Ectodermal cell (in vitro differentiated cells): ENCODE measurements at regions not wholly inside any gene's neighbourhood (a gene's known extent, or its start where the extent isn't known, plus 50 kb on each side); places are given as distances from the start of the nearest gene placed in this dataset.
"Not testable (repeated sequence)": the region's sequence is repeated elsewhere in the genome, so short reads cannot be mapped to it uniquely, and the experiment has no call there.

Experiments
- H3K27ac ChIP-seq: 2 replicates; pipeline ENCODE4 v1.7.0; 2013; ENCODE audit warnings: mild to moderate bottlenecking, low read depth, low read length; ENCODE audit not compliant: insufficient read depth, poor library complexity, severe bottlenecking
- H3K27me3 ChIP-seq: 2 replicates; pipeline ENCODE4 v1.7.0; 2013; ENCODE audit warnings: mild to moderate bottlenecking, low read length; ENCODE audit not compliant: insufficient read depth, control insufficient read depth, poor library complexity, severe bottlenecking
- H3K36me3 ChIP-seq: one replicate; pipeline ENCODE4 v1.7.0; 2013; ENCODE audit warnings: low read length; ENCODE audit not compliant: control insufficient read depth, insufficient read depth
- H3K4me1 ChIP-seq: one replicate; pipeline ENCODE4 v1.7.0; 2013; ENCODE audit warnings: low read length; ENCODE audit not compliant: control insufficient read depth, insufficient read depth
- H3K4me3 ChIP-seq: 2 replicates; pipeline ENCODE4 v1.7.0; 2013; ENCODE audit warnings: low read depth, low read length, control low read depth; ENCODE audit not compliant: insufficient read depth
- H3K9me3 ChIP-seq: 2 replicates; pipeline ENCODE4 v1.7.0; 2013; ENCODE audit warnings: mild to moderate bottlenecking, low read length, moderate library complexity; ENCODE audit not compliant: control insufficient read depth
- WGBS, 2 experiments: methylation state at CpG; one replicate each; pipeline ENCODE4 v1.1.7; 2013; ENCODE audit warnings: missing lambda C conversion rate in 2 of 2; 5-methylcytosine and 5-hydroxymethylcytosine counted together

DNA sequence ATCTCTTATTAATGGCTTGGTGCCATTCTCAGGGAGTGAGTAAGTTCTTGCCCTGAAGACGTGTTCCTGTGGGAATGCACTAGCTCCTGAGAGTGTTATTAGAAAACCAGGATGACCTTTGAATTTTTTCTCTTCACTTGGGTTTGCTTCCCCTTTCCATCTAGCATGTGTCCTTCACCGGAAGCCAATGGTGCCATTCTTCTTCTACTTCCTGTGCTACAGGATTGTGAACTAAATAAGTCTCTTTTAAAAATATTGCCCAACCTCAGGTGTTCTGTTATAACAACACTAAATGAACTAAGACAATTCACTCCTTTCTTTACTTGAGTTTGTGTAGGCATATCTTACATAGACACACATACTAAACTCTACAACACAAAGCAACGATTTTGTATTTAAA lies 447.0 kb downstream of the SOX11 start:
- Histone ChIP-seq H3K27me3 (no peaks in the 10 kb centered on the region), H3K9me3 (no peaks in the 10 kb centered on the region), H3K4me1 (no peaks in the 10 kb centered on the region), H3K4me3 (no peak overlapping the region), H3K36me3 (no peaks in the 10 kb centered on the region), H3K27ac (no peak overlapping the region)
- WGBS, 2 experiments: 92 to 96% methylated on average over 2 to 3 of the region's 3 CpGs

DNA sequence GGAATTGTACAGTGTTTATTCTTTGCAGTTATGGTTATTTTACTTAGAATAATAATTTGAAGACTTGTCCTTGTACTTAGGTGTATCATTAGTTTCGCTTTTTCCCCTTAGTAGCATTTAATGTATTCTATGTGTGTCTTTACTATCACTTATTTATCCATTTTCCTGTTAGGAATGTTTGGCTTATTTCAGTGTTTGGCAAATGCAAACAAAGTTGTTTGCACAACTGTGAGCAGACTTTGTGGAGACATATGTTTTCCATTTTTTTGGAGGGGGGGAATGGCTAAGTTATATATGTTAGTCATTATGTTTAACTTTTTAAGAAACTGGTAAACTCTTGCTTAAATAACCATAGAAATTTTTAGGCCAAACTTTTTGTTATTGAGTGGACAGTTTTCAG lies 447.7 kb downstream of the SOX11 start:
- H3K4me3 ChIP-seq: no peak overlapping the region
- no peaks in the 10 kb centered on the region for H3K36me3 ChIP-seq
- no peaks in the 10 kb centered on the region for H3K9me3 ChIP-seq
- H3K27me3 ChIP-seq: no peaks in the 10 kb centered on the region
- H3K4me1 ChIP-seq: no peaks in the 10 kb centered on the region
- no peak overlapping the region for H3K27ac ChIP-seq
- no CpG with 5 or more reads among the region's 1 CpG for WGBS, 2 experiments

DNA sequence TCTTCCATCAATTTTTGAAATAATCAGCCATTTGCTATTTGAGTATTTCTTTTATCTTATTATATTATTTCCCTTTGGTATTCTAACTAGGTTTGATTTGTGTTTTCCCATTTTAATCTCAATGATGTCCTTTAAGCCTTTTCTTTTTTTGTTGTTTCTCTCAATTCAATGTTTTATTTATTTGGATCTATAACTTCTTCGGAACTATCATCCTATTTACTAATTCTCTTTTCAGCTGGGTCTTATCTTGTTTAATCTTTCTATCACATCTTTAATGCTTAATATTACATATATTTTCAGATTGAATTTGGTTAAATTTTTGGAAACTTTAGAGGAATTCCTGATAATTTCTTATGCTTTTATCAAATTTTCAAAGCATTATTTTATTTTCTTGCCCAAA lies 448.3 kb downstream of the SOX11 start:
- no peaks in the 10 kb centered on the region for H3K4me1 ChIP-seq
- H3K27me3 ChIP-seq: no peaks in the 10 kb centered on the region
- WGBS, 2 experiments: 100% methylated on average over 1 of the region's 1 CpG

DNA sequence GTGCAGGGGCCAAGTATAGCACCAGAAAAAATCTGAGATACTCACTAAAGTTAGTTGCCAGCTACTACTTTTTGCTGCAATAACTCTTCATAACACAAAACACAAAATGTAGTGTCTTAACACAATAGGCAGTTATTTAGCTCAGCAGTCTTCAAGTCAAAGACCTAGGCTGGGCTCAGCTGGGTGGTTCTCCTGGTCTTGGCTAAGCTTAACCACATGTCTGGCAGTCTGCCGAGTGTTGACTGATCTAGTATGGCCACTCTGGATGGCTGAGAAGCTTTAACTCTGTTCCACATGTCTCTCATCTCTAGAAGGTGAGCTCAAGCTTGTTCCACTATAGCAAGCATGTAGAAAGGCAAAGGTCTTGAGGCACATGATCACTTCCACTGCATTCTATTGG lies 451.6 kb downstream of the SOX11 start:
- Histone ChIP-seq H3K9me3 (no peaks in the 10 kb centered on the region), H3K36me3 (no peaks in the 10 kb centered on the region), H3K27ac (no peak overlapping the region), H3K27me3 (no peaks in the 10 kb centered on the region), H3K4me1 (no peaks in the 10 kb centered on the region), H3K4me3 (no peak overlapping the region)
- 83 to 98% methylated on average over 1 of the region's 1 CpG for WGBS, 2 experiments

More for the DNA sequence above, 448.3 kb downstream of the SOX11 start:
- H3K27ac ChIP-seq: no peak overlapping the region
- H3K4me3 ChIP-seq: no peak overlapping the region
- H3K36me3 ChIP-seq: no peaks in the 10 kb centered on the region
- H3K9me3 ChIP-seq: no peaks in the 10 kb centered on the region

DNA sequence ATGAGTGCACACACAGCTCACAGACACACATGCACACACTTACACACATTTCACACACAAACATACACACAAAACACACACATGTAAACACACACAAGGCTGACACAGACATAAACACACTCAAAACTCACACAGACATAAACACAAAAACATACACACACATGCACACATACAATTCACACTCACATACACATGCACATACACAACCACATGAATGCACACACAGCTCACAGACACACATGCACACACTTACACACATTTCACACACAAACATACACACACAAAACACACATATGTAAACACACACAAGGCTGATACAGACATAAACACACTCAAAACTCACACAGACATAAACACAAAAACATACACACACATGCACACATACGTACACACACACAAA lies 455.0 kb downstream of the SOX11 start:
- 82 to 86% methylated on average over 1 of the region's 1 CpG for WGBS, 2 experiments

DNA sequence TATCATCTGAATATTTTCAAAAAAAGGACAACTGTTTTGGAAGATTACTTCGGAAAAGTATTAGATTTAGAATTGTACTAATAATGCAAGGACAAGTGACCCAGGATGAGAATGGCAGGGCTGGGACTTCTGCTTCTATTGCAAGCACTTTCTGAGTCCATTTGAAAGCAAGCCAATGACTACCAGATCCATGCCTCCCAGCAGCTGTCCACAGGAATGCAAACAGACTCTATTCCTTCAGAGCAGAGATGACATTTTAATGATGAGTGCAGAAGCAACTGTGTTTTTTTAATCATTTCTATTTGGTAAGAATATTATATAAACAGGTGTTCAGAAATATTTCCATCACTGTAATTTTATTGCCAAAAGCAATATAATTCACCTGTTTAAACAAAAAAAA lies 456.7 kb downstream of the SOX11 start:
- Histone ChIP-seq H3K27me3 (no peaks in the 10 kb centered on the region), H3K9me3 (no peaks in the 10 kb centered on the region), H3K4me1 (no peaks in the 10 kb centered on the region), H3K27ac (no peak overlapping the region), H3K4me3 (no peak overlapping the region), H3K36me3 (no peaks in the 10 kb centered on the region)
- WGBS, 2 experiments: 84 to 89% methylated on average over 1 of the region's 1 CpG

More for the DNA sequence above, 455.0 kb downstream of the SOX11 start:
- not testable (repeated sequence) for H3K27me3 ChIP-seq, H3K4me1 ChIP-seq, H3K36me3 ChIP-seq, H3K4me3 ChIP-seq, H3K27ac ChIP-seq, H3K9me3 ChIP-seq

DNA sequence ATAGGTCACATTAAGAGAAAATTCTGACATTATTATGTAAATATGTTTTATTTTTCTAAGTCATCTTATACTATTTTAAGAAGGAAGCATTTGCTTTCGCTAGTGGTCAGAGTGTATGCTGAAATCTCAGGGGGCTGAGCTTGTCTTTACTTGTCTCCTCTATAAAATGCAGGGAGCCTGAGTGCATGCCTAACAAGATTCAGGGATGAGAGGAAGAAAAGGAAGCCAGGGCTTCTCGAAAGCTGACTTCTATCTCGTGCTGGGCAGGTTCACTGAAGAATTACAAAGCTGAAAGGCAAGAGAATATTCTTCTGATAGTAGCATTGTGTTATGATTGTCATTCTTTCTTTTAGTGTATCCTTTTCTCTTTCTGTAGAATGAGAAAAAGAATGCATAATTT lies 467.4 kb downstream of the SOX11 start:
- WGBS, 2 experiments: 5 to 7% methylated on average over 2 to 3 of the region's 3 CpGs
- no peak overlapping the region for H3K27ac ChIP-seq

DNA sequence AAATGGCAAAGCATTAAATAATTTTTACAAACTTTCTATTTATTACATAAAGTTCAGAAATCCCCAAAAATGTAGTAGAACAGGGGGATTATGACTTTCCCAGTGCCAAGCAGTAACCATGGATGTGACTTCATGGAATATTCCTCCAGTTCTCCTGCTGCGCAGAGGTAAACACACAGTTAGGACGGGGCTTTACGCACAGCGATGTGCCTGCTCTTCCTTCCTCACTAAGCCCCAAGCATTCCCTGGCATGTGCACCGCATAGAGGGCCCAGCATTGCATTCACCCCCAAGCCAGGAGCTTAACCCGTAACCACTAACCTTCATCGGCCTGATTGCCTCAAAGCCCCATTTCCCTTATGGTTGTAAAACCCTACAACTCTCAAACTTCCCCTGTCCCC lies 471.7 kb downstream of the SOX11 start:
- Histone ChIP-seq H3K36me3 (no peaks in the 10 kb centered on the region), H3K4me1 (peaks cover 6% of the 10 kb centered on the region), H3K4me3 (no peak overlapping the region), H3K9me3 (no peaks in the 10 kb centered on the region), H3K27me3 (no peaks in the 10 kb centered on the region), H3K27ac (no peak overlapping the region)
- whole genome bisulfite sequencing, 2 experiments: 90 to 91% methylated on average over 7 of the region's 7 CpGs

More for the DNA sequence above, 467.4 kb downstream of the SOX11 start:
- peaks cover 6% of the 10 kb centered on the region for H3K4me1 ChIP-seq
- H3K9me3 ChIP-seq: no peaks in the 10 kb centered on the region
- no peaks in the 10 kb centered on the region for H3K27me3 ChIP-seq
- no peak overlapping the region for H3K4me3 ChIP-seq
- H3K36me3 ChIP-seq: no peaks in the 10 kb centered on the region

DNA sequence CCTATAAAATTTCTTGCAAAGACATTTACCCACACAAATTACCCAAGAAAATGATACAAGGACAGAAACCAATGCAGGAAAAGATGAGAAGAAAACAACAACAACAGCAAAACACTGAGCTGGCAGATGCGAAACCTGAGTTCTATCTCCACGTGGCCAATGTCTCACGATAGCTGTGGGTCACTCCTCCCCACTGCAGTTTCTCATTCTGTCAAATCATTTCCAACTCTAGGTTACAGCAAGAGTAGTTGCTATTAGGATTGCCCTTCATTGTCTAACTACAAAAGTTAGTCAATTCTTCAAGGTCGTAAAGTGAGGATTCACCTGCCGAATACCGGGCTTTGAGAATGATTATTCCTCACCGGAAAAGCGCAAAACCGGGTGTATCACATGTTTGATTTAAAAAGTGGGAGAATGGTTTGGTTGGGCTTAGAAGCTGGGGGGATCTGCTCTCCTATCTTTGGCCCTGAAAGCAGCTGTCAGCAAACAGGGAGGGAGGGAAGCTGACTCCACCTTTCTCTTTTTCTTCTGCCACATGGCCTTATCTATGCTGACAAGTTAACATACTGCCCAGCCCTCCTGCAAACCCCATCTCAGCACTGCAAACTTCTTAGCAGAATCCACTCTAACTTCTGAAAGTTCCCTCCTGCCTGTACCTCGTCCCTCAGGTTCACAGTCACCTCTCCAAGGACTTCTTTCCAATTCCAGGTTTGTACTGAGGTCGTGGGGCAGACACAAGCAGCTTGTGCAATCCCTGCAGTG lies 473.0 kb downstream of the SOX11 start:
- H3K4me3 ChIP-seq: no peak overlapping the region
- no peaks in the 10 kb centered on the region for H3K4me1 ChIP-seq
- WGBS, 2 experiments: 90 to 92% methylated on average over 11 of the region's 11 CpGs
- no peaks in the 10 kb centered on the region for H3K36me3 ChIP-seq
- no peaks in the 10 kb centered on the region for H3K9me3 ChIP-seq
- no peaks in the 10 kb centered on the region for H3K27me3 ChIP-seq
- no peak overlapping the region for H3K27ac ChIP-seq

DNA sequence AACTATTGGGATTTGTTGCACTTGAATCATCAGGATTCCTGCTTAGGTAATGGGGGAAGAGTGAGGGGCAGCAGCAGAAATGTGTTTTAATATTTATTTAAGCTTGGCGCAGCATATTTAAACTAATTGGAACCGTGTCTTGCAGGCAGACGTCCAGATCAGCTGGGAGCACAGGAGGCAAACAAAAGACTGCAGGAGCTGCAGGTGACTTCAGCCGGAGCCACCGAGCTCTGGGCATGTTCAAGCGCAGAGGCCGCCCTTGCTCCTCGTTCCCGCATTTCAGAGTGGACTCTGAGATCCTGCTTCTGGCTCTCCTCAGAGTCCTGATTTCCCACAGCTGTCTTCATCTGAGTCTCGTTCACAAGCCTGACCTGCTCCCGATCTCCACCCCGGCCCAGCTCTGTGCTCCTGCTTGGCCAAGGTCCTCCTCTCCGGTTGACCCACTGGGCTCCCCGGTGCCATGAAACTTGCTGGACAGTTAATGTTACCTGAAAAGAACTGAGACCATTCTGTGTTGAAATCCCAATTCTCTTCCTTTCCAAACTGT lies 475.5 kb downstream of the SOX11 start:
- Histone ChIP-seq H3K9me3 (no peaks in the 10 kb centered on the region), H3K4me3 (no peak overlapping the region), H3K4me1 (no peaks in the 10 kb centered on the region), H3K27ac (no peak overlapping the region), H3K36me3 (no peaks in the 10 kb centered on the region), H3K27me3 (no peaks in the 10 kb centered on the region)
- WGBS, 2 experiments: 89 to 91% methylated on average over 14 of the region's 14 CpGs
